Tibial artery (tissue), 4 donors: ENCODE measurements at regions not wholly inside any gene's neighbourhood (a gene's known extent, or its start where the extent isn't known, plus 50 kb on each side); places are given as distances from the start of the nearest gene placed in this dataset.

ENCODE experiments used
- DNase-seq, 2 donors: peaks; one replicate each; pipeline ENCODE4 v3.0.0-alpha.2; 2019
- H3K27ac ChIP-seq, 2 donors: fragments of 200-600 bp; sonication (generic) in 1 of 2; 1 replicate in 1 of 2; 2 replicates in 1 of 2; pipeline ENCODE4 v1.5.1; 2018 to 2019; ENCODE audit warnings: mild to moderate bottlenecking in 1 of 2
- H3K27me3 ChIP-seq, 2 donors: fragments of 200-600 bp; sonication (generic) in 1 of 2; one replicate each; pipeline versions ENCODE4 v1.5.1 to v1.6.0; 2016 to 2019
- H3K36me3 ChIP-seq, 3 donors: fragments of 200-600 bp; sonication (generic) in 2 of 3; one replicate each; pipeline ENCODE4 v1.5.1; 2016 to 2019; ENCODE audit warnings: mild to moderate bottlenecking in 2 of 3
- H3K4me1 ChIP-seq, 4 donors: fragments of 200-600 bp; sonication (generic) in 2 of 4; 1 replicate in 3 of 4; 2 replicates in 1 of 4; pipeline ENCODE4 v1.5.1; 2016 to 2019
- H3K4me3 ChIP-seq, 2 donors: fragments of 200-600 bp; sonication (generic) in 1 of 2; 1 replicate in 1 of 2; 2 replicates in 1 of 2; pipeline ENCODE4 v1.5.1; 2018 to 2019; ENCODE audit warnings: mild to moderate bottlenecking in 2 of 2
- H3K9me3 ChIP-seq, 3 donors: fragments of 200-600 bp; sonication (generic) in 1 of 3; one replicate each; pipeline ENCODE4 v1.5.1; 2016 to 2019
- CTCF ChIP-seq, 2 experiments: fragments of 200-600 bp in 1 of 2; fragments of 450-650 bp in 1 of 2; IDR thresholded peaks; one replicate each; pipeline ENCODE4 v1.5.1; 2017 to 2019; ENCODE audit warnings: antibody characterized with exemption in 2 of 2, mild to moderate bottlenecking in 1 of 2, moderate library complexity in 1 of 2
- intact Hi-C: fragments of 100-400 bp; cut with DNase I; formaldehyde crosslinking; loops from one replicate; pipeline ENCODE4 v1.15.0; 2023; ENCODE audit warnings: low total_unique reads

DNA sequence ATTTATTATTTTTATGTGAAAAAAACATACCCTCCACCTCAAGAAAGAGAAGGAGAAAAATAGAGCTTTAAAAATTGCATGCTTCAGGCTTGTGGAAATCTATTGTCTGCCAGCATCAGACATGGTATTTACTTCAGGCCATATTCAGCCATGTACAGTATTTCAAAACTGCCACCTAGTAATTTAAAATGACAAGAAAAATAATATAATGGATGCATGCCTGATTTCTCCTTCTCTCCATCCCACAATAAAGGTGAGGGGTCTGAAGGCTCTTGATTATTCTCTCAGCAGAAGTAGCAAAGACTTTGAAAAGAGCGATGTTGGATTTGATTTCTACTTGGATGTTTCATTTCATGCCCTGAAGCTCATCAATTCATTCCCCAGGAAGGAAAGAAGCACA, 250.7 kb downstream of the TBC1D4 start:
- Histone ChIP-seq H3K27me3 (no peaks in the 10 kb centered on the region), H3K4me1 (no peaks in the 10 kb centered on the region), H3K4me3 (no peak overlapping the region), H3K27ac (no peak overlapping the region), H3K9me3 (peaks cover 0 to 3% (median 0%) of the 10 kb centered on the region in 3 donors), H3K36me3 (no peaks in the 10 kb centered on the region)
- intact Hi-C loops, result no loop called here
- no peak for TF ChIP-seq CTCF (IDR thresholded peaks at IDR 0.05)
- no peak for DNase-seq

DNA sequence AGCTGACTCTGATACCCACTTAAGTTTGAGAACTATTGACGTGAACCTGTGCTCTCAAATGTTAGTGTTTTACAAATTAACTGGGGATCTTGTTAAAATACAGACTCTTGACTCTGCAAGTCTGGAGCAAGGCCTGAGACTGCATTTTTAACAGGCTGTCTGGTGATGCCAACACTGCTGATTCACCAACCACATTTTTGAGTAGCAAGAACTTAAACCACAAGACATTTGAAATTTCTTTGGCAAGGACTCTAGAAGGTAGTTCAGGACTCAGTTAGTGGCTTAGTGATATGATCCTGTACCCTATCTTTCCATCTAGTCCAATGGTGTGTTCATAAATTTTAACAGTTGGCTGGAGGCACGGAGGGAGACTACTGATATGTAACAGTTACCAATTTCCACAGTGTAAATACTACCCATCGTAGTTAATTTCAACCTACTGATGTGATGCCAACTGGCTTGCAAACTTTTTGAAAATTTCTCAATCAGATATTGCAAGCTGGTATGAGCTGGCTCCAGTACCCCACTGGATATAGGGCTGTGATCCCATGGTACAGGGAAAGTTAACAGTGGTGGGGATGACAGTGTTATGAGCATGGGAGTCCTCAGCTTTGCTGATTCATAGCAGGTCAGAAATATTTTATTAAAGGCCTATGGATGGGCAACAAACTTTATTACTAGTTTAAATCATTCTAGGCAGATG, 255.1 kb downstream of the TBC1D4 start:
- Histone ChIP-seq H3K4me3 (no peak overlapping the region), H3K4me1 (no peaks in the 10 kb centered on the region), H3K9me3 (peaks cover 0 to 3% (median 0%) of the 10 kb centered on the region in 3 donors), H3K27ac (no peak overlapping the region), H3K36me3 (no peaks in the 10 kb centered on the region), H3K27me3 (no peaks in the 10 kb centered on the region)
- intact Hi-C loops, result loop anchor here (10.0 kb wide), 1 partner anchor 1472 kb away; no protein-coding TSS in a partner anchor
- no peak for DNase-seq
- TF ChIP-seq CTCF (IDR thresholded peaks at IDR 0.05), result no peak

GRCh38 chr13:75226092-75226491, 255.9 kb downstream of the TBC1D4 start:
- intact Hi-C loops, result loop anchor here (10.0 kb wide), 1 partner anchor 1471 kb away; no protein-coding TSS in a partner anchor
- H3K4me3 ChIP-seq, result no peak overlapping the region
- no peak overlapping the region for H3K27ac ChIP-seq
- no peaks in the 10 kb centered on the region for H3K9me3 ChIP-seq
- DNase-seq, result no peak
- no peak for TF ChIP-seq CTCF (IDR thresholded peaks at IDR 0.05)
- no peaks in the 10 kb centered on the region for H3K27me3 ChIP-seq
- no peaks in the 10 kb centered on the region for H3K4me1 ChIP-seq
- no peaks in the 10 kb centered on the region for H3K36me3 ChIP-seq

- no peaks in the 10 kb centered on the region for H3K27me3 ChIP-seq
- intact Hi-C loops, result loop anchor here (10.0 kb wide), 1 partner anchor 1471 kb away; no protein-coding TSS in a partner anchor
- H3K36me3 ChIP-seq, result no peaks in the 10 kb centered on the region
- no peaks in the 10 kb centered on the region for H3K9me3 ChIP-seq
- TF ChIP-seq CTCF (IDR thresholded peaks at IDR 0.05), result no peak
- no peaks in the 10 kb centered on the region for H3K4me1 ChIP-seq
- no peak overlapping the region for H3K27ac ChIP-seq
- no peak overlapping the region for H3K4me3 ChIP-seq
- DNase-seq, result no peak
Measured at GRCh38 chr13:75225288-75226032, 256.5 kb downstream of the TBC1D4 start.

GRCh38 chr13:75224053-75224742, 257.8 kb downstream of the TBC1D4 start:
- H3K4me3 ChIP-seq, result no peak overlapping the region
- TF ChIP-seq CTCF (IDR thresholded peaks at IDR 0.05), result no peak
- intact Hi-C loops, result loop anchor here (10.0 kb wide), 1 partner anchor 1469 kb away; no protein-coding TSS in a partner anchor

More at GRCh38 chr13:75224053-75224742, 257.8 kb downstream of the TBC1D4 start:
- Histone ChIP-seq H3K4me1 (peaks cover 0 to 8% (median 3%) of the 10 kb centered on the region in 4 donors), H3K27me3 (peaks cover 0 to 4% of the 10 kb centered on the region in 2 donors), H3K9me3 (no peaks in the 10 kb centered on the region), H3K27ac (no peak overlapping the region), H3K36me3 (no peaks in the 10 kb centered on the region)
- DNase-seq, result no peak
